ENCODE measurements at regions not wholly inside any gene's neighbourhood (a gene's known extent, or its start where the extent isn't known, plus 50 kb on each side); places are given as distances from the start of the nearest gene placed in this dataset.
A peak's percentile ranks its signal among the peaks of the same experiment; 100 is the strongest.

DNA sequence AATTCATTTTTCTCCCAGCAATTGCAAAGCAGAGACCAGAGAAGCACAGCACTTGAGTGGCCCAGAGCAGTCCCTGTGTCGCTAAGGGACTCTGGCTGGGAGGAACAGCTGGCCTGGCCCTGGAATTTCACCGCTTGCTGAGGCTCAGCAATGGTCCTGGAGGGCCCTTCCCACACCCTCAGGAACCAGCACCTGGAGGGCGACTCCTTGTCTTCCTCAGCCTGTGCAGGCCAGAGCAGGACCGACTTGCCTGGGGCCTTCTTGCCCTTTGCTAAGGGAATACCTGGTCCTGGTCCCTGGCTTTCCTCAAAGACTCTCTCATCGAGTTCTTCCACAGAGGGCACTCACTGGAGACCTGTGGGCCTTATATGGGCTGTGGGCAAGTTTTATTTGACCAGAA is 294.6 kb downstream of the RPLP1 start:
- DNase-seq = peak; percentile 50

DNA sequence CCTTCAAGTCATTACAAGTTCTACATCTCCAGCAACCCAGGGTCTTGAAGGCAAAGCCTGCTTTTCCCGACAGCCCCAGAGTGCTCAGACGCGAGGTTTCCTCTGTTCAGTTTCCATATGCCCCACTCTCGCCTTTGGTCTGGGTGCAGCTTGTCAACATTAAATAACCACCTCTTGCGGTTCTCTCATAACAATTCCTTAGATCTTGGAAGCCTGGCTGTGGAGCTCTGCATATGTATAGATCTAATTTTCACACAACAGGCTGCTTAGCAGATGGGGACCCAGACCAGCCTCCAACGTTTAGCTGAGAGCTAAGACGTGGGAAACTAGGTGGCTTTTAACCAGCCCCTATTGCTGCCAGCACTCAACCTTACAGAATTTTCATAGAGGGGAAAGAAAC is 295.5 kb downstream of the RPLP1 start:
- peak; percentile 50 for DNase-seq

GRCh38 chr15:69748576-69749185 is 296.1 kb downstream of the RPLP1 start:
- peak; percentile 54 for DNase-seq

- peak; percentile 56 for DNase-seq
Measured at GRCh38 chr15:69749274-69749673, 296.7 kb downstream of the RPLP1 start.

DNA sequence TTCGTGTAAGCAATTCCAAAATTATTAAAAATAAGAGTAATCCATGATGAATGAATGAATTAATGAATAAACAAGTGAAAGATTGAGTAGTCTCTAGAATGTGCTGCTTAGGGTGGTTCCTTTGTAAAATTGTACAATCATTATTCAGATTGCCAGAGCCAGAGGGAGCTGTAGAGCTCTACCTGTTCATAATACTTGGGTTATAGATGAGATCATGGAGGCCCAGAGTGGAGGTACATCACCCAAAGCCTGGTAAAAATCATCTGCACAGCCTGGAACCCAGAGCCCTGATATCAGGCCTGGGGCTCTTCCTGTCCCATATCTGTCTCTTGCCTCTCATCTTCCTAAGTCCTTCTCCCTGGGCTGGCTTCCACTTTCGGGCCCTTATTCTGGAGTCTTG is 297.2 kb downstream of the RPLP1 start:
- DNase-seq = peak; percentile 59

GRCh38 chr15:69750253-69750652 is 297.6 kb downstream of the RPLP1 start:
- peak; percentile 46 for DNase-seq

GRCh38 chr15:69751147-69751546 is 298.5 kb downstream of the RPLP1 start:
- DNase-seq = peak; percentile 57

GRCh38 chr15:69751566-69751965 is 298.9 kb downstream of the RPLP1 start:
- DNase-seq = peak; percentile 52

GRCh38 chr15:69753867-69754266 is 301.2 kb downstream of the RPLP1 start:
- peak; percentile 54 for DNase-seq

DNA sequence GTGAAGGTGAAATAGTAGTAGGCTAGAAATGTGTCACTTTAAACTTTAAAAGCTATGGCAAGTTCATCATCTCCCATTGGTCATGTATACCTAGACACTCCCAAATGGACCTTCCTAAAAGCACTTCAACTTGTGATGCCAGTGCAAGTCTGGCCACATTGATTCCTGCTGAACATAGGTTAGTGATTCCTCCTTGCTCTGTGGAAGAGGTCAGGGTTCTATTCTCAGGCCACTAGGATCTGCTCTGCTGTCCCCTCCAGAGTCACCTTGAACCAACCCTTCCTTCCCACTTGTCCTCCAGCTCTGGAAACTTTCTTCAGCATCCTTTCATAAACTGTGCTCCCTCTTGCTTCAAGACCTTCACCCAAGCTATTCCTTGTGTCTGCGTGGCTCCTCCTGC is 301.7 kb downstream of the RPLP1 start:
- DNase-seq = peak; percentile 53

DNA sequence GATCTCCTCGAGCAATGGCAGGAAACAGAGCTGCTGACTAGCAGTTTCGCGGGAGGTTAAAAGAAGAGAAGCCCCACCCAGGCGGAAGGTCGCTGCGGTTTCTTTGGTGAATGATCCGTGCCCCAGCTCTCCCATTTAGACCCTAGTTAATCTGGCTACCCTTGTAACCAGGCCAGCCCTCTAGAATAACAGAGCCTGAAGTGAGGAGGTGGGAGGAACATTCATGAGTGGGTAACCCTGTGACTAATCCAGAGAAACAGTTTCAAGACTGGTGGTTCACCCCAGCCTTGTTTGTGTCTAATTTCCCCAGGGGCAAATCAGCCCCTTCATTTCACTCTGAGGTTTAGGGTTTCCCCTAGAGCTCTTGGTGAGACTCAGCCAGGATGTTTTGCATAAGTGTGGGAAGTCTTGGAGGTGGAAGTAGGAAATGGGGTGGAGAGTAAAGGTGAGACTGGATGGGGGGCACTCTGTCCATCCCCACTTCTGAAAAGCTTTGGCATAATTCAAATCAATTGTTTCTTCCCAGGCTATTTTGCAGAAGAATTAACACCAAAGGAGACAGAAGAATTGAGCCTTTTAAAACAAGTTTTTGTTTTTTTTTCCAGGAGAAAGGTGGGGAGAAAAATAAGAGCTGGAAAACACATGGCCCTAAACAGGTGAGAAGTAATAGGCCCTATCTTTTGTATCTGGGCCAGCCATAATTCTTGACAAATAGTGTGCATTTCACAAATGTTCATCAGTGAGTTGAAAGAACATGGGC is 303.1 kb downstream of the RPLP1 start:
- peak; percentile 88 for DNase-seq

GRCh38 chr15:69756440-69756839 is 303.8 kb downstream of the RPLP1 start:
- peak; percentile 59 for DNase-seq

DNA sequence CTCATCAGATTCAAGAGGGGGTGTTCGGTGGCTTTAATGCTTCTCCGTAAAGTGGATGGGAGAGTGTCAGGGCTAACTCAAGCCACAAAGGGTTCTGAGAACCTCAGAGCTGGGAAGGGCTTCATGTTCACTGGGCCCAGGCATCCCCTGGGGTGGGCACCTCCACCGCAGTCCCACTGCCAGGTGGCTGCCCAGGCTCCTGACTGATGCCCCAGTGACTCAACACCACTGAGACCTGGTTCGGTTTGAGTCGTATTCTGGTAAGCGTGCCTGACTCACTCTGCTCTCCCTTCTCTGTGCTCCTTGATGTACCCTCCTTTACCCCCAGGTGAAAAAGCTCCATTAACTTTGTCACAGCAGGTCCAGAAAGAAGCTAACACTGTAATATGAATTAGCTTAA is 304.6 kb downstream of the RPLP1 start:
- peak; percentile 83 for DNase-seq

DNA sequence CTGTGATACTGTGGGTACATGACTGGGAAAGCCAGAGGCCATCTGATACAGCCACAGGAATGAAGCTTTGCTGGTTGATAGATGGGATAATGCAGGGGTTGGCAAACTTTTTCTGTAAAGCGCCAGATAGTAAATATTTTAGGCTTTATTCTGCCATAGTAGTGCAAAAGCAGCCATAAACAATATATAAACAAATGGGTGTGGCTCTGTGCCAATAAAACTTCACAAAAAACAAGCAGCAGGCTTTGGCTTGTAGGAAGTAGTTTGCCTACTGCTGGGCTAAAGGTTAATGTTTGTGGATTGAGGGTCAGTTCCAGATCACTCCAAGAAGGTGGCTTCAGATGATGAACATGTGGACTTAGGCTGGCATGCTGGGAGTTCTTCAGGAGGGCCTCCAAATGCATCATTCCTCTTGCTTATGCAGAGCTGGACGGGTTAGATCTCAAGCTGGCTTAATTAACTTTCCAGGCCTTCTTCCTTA is 305.7 kb downstream of the RPLP1 start:
- no peak for DNase-seq

DNA sequence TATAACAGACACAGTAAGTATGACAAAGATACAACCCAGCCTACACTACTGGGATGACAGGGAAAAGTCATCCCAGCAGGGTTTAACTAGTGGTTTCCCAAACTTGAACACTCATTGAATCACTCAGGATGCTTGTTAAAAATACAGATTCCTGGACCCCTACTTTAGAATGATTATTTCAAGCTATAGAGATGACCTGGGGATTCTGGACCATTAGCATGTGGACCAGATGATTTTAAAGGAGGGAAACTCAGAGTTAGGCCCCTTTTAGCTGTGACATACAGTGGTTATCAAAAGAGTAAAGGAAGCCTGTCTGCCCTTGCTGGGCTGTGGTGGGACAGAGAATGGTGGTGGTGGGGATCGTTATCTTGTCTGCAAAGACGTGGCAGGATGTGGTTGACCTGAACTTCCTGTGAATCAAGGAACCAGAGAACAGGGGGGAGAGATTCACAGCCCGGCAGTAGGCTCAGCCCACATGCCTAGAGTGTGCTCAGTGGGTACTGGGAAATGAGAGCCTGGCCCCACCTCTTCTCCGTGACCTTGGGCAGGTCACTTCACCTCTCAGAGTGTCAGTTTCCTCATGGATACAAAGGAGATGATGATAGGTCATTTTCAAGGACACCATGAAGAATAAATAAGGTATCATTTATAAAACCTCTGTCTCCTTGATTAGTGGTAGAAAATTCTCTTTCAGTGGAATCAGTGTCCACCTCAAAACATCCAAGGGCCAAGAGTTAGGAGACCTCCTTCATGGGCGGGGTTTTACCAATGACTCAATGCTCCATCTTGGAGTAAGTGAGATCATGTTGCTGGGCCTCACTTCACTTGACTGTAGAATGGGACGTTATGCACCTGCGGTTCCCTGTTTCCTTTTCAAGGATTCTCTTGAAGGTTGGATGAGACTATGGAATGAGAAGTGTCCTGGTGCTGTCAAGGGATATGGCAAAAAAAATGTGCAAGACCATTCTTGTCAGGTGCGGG is 306.5 kb downstream of the RPLP1 start:
- DNase-seq = peak; percentile 89

DNA sequence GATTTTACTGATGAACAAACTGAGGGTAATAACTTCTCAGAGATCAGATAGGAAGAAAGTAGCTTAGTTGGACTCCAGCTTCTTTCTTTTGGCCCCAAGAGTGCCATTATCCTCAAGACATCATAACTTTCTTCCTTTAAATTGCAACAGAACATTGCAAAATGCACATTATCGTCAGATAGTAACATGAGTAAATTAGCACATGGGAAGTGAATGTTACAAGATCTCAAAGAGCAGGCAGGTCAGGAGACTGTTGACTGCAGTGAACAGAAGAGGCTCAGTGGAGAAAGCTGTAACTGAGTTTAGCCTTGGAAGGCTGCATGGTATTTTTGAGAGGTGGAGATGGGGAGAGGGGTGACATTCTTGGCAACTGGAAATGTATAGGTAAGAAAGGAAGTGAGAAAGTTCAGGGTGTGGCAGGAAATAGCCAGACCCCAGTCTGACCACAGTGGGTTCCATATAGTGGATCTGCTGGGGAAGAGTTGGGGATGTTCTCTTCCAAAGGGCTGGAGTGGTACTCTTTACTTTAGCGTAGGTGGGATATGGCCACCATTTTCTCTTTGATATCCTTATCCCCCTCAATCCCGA is 307.7 kb downstream of the RPLP1 start:
- no peak for DNase-seq

DNA sequence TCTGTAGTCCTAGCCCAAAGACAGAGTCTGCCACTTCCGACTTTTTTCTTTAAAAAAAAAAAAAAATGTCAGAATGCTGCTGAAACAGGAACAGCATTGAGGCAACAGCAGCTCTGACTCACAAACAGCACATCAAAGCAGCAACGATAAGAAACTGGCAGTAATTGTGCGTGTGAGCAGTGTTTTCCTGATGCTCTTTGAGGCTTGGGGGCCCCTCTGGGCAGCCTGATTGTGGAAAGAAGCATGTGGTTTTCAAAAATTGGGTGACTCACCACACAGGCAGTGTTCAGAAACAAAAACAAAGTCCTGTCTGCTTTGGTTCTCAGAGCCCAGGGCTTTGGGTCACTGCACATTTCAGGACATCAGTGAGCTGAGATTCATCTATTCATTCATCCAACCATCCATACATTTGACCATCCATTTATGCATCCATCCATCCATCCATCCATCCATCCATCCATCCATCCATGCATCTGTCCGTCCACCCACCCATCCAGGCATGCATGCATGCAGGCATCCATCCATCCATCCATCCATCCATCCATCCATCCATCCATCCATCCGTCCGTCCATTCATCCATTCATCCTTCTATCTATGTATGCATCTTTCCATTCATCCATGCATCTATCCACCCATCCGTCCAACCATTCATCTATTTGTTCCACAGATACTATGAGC is 308.4 kb downstream of the RPLP1 start:
- DNase-seq = peak; percentile 83

DNA sequence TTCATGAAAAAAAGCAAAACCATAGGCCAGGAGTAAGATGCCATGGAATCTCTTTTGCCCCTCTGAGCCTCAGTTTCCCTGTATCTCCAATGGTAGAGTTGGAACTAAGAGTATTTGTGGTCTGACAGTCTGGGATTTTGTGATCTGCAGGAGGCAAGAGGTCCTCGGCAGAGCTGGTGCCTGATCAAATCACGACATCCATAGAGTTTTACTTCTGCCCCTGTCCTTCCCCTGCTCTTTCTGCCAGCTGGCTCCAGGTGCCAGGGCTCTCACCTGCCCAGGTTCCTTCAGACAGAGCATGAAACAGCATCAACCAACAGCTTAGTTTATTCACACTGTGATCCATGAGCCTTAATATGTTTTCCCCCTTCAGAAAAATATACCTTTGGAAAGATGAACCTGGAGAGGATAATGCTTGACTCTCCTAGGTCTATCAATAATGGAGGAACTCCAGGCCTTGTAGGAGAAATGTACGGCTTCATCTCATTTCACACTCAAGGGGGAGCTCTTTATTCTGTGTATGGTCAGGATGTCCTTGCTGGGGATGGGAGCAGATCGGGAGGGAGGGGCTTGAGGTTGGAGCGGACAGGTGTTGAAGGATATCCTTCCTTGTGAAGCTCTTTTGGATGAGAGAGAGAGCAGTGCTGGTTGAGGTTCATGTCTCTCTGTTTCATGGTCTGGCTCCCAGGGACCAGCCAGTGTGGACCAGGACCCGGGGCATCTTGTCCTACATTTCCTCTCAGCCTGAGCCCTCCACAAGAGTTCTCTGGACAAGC is 309.9 kb downstream of the RPLP1 start:
- peak; percentile 59 for DNase-seq

DNA sequence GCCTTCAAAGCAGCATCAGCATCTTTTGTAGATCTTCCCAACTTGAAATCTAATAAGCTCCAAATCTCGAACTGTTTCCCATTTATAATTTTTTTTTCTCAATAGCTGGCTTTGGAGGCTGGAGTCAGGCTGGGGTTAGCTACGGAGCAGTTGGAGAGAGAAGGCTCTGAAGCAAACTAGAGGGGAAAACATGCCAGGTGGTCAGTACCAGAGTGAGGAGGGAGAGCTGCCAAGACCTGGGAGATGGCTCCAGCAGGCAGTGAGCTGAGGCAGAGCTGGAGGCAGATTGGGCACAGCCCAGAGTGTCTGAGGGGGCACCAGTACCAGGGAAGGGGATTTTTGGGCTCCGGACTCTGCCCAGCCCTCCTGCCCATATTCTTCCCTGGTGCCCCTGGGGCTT is 311.2 kb downstream of the RPLP1 start:
- DNase-seq = no peak

DNA sequence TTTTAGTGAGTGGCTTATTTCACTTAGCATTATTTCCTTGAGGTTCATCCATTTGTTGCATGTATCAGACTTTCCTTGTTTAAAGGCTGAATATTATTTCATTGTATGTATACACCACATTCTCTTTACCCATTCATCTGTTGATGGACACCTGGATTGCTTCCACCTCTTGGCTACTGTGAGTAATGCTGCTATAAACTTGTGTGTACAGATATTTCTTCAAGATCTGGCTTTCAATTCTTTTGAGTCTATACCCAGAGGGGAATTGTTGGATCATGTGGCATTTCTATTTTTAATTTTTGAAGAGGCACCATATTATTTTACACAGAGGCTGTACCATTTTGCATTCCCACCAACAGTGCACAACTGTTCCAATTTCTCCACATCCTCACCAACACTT is 313.5 kb downstream of the RPLP1 start:
- DNase-seq = no peak

DNA sequence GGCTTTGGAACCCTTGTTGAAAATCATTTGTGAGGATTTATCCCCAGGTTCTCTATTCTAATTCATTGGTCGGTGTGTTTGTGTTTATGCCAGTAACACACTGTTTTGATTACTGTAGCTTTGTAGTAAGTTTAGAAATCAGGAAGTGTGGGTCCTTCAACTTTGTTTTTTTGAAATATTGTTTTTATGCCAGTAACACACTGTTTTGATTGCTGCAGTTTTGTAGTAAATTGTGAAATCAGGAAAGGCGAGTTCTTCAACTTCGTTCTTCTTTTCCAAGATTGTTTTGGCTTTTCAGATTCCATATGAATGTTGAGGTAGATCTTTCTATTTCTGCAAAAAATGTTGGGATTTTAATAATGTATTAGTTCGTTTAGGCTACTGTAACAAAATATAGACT is 314.6 kb downstream of the RPLP1 start:
- DNase-seq = no peak

- peak; percentile 59 for DNase-seq
Measured at GRCh38 chr15:69769336-69769735, 316.7 kb downstream of the RPLP1 start.
